ENCODE measurements at regions not wholly inside any gene's neighbourhood (a gene's known extent, or its start where the extent isn't known, plus 50 kb on each side); places are given as distances from the start of the nearest gene placed in this dataset.

DNA sequence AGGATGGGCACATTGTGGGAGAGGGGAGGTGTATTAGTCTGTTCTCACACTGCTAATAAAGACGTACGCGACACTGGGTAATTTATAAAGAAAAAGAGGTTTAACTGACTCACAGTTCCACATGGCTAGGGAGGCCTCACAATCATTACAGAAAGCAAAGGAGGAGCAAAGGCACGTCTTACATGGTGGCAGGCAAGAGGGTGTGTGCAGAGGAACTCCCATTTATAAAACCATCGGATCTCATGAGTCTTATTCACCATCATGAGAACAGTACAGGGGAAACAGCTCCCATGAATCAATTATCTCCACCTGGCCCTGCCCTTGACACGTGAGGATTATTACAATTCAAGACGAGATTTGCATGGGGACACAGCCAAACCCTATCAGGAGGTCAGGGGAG is 266.7 kb downstream of the HAUS1 start:
- TF ChIP-seq SP1 (IDR thresholded peaks at IDR 0.05; ENCODE audit: low read depth, low read length): no peak
- TF ChIP-seq, protein P1, sequence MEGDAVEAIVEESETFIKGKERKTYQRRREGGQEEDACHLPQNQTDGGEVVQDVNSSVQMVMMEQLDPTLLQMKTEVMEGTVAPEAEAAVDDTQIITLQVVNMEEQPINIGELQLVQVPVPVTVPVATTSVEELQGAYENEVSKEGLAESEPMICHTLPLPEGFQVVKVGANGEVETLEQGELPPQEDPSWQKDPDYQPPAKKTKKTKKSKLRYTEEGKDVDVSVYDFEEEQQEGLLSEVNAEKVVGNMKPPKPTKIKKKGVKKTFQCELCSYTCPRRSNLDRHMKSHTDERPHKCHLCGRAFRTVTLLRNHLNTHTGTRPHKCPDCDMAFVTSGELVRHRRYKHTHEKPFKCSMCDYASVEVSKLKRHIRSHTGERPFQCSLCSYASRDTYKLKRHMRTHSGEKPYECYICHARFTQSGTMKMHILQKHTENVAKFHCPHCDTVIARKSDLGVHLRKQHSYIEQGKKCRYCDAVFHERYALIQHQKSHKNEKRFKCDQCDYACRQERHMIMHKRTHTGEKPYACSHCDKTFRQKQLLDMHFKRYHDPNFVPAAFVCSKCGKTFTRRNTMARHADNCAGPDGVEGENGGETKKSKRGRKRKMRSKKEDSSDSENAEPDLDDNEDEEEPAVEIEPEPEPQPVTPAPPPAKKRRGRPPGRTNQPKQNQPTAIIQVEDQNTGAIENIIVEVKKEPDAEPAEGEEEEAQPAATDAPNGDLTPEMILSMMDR (IDR thresholded peaks at IDR 0.05; ENCODE audit: control extremely low read depth in 1 of 3, insufficient read depth in 1 of 3, low read depth in 1 of 3, low read length in 3 of 3): no peak
- TF ChIP-seq, protein P2, sequence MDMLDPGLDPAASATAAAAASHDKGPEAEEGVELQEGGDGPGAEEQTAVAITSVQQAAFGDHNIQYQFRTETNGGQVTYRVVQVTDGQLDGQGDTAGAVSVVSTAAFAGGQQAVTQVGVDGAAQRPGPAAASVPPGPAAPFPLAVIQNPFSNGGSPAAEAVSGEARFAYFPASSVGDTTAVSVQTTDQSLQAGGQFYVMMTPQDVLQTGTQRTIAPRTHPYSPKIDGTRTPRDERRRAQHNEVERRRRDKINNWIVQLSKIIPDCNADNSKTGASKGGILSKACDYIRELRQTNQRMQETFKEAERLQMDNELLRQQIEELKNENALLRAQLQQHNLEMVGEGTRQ (IDR thresholded peaks at IDR 0.05; ENCODE audit: low read length): no peak

Data from H1 (cell line).